ENCODE measurements at regions not wholly inside any gene's neighbourhood (a gene's known extent, or its start where the extent isn't known, plus 50 kb on each side); places are given as distances from the start of the nearest gene placed in this dataset.

- TF ChIP-seq USF2 (IDR thresholded peaks at IDR 0.05) (no peak), RAD21 (conservative IDR thresholded peaks at IDR 0.05 in 1 of 2, IDR thresholded peaks at IDR 0.05 in 1 of 2) (no peak), CTCF (IDR thresholded peaks at IDR 0.05) (no peak), EP300 (IDR thresholded peaks at IDR 0.05) (no peak), REST (IDR thresholded peaks at IDR 0.05) (no peak)
Measured at GRCh38 chr7:93813514-93813913, 77.0 kb downstream of the TFPI2 start.

All from A549 (cell line).